ENCODE measurements at regions not wholly inside any gene's neighbourhood (a gene's known extent, or its start where the extent isn't known, plus 50 kb on each side); places are given as distances from the start of the nearest gene placed in this dataset.

DNA sequence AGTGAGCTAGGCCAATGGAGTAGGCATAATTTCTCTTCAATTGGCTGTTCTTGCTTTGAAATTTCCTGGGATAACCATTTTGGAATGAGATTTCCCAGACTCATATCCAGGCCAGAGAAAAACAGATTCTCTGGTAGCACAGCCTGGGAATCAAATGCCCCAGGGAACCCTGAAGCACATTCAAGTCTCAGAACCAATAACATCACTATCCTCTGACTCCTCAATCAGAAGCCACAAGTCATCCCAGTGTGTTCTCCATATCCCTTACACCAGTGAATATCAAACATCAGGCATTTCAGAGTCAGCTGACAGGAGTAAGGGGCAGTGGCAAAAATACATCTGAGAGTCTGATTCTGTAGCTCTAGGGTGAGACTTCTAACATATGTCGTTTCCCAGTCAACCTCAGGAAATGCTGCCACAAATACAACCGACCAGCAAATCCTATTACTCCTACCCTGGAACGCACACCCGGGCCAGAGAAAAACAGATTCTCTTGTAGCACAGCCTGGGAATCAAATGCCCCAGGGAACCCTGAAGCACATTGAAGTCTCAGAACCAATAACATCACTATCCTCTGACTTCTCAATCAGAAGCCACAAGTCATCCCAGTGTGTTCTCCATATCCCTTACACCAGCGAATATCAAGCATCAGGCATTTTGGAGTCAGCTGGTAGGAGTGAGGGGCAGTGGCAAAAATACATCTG is 537.7 kb upstream of the NMUR2 start:
- Histone ChIP-seq H3K27me3 (no peaks in the 10 kb centered on the region), H3K27ac (no peak overlapping the region), H3K9me3 (no peaks in the 10 kb centered on the region), H3K4me1 (no peaks in the 10 kb centered on the region), H3K4me3 (no peak overlapping the region), H3K36me3 (no peaks in the 10 kb centered on the region)
- WGBS, 2 donors (ENCODE audit: low coverage in 1 of 2), result 60 to 76% methylated on average over 3 to 5 of the region's 5 CpGs
- in situ Hi-C loops (cut with MboI; ENCODE audit: low pct_ligation_motif_present in 1 of 4, low pct_unique_long_range_greater_than_20kb in 1 of 4, low sequenced_read_pairs in 3 of 4) (no loop called here), intact Hi-C loops (cut with DNase I; ENCODE audit: low total_unique reads) (no loop called here)
- no peak for TF ChIP-seq POLR2AphosphoS5 (IDR thresholded peaks at IDR 0.05)
- TF ChIP-seq EP300 (IDR thresholded peaks at IDR 0.05; ENCODE audit: low read depth), result no peak
- DNase-seq, result no peak

- Histone ChIP-seq H3K4me3 (no peak overlapping the region), H3K9me3 (no peaks in the 10 kb centered on the region), H3K36me3 (no peaks in the 10 kb centered on the region), H3K27ac (no peak overlapping the region), H3K27me3 (no peaks in the 10 kb centered on the region), H3K4me1 (no peaks in the 10 kb centered on the region)
- in situ Hi-C loops (cut with MboI; ENCODE audit: low pct_ligation_motif_present in 1 of 4, low pct_unique_long_range_greater_than_20kb in 1 of 4, low sequenced_read_pairs in 3 of 4), result no loop called here
- intact Hi-C loops (cut with DNase I; ENCODE audit: low total_unique reads), result no loop called here
- TF ChIP-seq, protein P1, sequence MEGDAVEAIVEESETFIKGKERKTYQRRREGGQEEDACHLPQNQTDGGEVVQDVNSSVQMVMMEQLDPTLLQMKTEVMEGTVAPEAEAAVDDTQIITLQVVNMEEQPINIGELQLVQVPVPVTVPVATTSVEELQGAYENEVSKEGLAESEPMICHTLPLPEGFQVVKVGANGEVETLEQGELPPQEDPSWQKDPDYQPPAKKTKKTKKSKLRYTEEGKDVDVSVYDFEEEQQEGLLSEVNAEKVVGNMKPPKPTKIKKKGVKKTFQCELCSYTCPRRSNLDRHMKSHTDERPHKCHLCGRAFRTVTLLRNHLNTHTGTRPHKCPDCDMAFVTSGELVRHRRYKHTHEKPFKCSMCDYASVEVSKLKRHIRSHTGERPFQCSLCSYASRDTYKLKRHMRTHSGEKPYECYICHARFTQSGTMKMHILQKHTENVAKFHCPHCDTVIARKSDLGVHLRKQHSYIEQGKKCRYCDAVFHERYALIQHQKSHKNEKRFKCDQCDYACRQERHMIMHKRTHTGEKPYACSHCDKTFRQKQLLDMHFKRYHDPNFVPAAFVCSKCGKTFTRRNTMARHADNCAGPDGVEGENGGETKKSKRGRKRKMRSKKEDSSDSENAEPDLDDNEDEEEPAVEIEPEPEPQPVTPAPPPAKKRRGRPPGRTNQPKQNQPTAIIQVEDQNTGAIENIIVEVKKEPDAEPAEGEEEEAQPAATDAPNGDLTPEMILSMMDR (IDR thresholded peaks at IDR 0.05), result no peak
- TF ChIP-seq EP300 (IDR thresholded peaks at IDR 0.05; ENCODE audit: low read depth) (no peak), POLR2AphosphoS5 (IDR thresholded peaks at IDR 0.05) (no peak), POLR2A (IDR thresholded peaks at IDR 0.05) (no peak)
- 77 to 87% methylated on average over 8 of the region's 8 CpGs for WGBS, 2 donors (ENCODE audit: low coverage in 1 of 2)
- DNase-seq, result no peak
Observed at GRCh38 chr5:152953788-152954483, 536.5 kb upstream of the GRIA1 start.

DNA sequence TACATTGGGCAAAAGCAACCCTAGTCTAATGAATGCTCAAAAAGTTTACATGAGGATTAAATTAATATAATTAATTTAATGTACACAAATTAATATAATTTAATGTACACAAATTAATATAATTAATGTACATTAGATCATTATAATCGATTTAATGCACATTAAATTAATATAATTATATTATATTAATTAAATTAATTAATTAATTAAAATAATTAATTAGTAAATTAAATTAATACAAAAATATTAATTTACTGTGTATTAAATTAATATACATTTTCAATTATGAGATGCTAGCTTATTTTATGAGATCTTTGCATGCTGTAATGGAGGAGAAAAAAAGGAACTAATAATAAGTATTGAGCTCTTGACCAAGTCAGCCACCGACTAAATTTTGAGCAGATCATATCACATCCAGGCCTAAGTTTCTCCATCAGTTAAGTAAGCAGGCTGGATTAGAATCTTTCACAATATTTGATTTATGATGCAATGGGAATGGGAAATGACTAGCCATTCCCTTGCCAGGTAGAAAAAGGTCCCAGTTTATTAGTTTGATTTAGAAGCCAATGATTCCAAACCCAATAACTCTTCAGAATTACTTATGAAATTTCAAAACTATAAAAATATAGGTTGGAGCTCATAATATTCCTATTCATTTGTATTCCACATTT is 533.4 kb upstream of the GRIA1 start:
- Histone ChIP-seq H3K36me3 (no peaks in the 10 kb centered on the region), H3K9me3 (no peaks in the 10 kb centered on the region), H3K27ac (no peak overlapping the region), H3K4me3 (no peak overlapping the region), H3K27me3 (no peaks in the 10 kb centered on the region), H3K4me1 (no peaks in the 10 kb centered on the region)
- in situ Hi-C loops (cut with MboI; ENCODE audit: low pct_ligation_motif_present in 1 of 4, low pct_unique_long_range_greater_than_20kb in 1 of 4, low sequenced_read_pairs in 3 of 4) (no loop called here), intact Hi-C loops (cut with DNase I; ENCODE audit: low total_unique reads) (no loop called here)
- WGBS, 2 donors (ENCODE audit: low coverage in 1 of 2), result 65 to 100% methylated on average over 1 to 2 of the region's 2 CpGs
- TF ChIP-seq POLR2AphosphoS5 (IDR thresholded peaks at IDR 0.05) (no peak), EP300 (IDR thresholded peaks at IDR 0.05; ENCODE audit: low read depth) (no peak), POLR2A (IDR thresholded peaks at IDR 0.05) (no peak)
- TF ChIP-seq, protein P1 (IDR thresholded peaks at IDR 0.05), result no peak
- no peak for DNase-seq

GRCh38 chr5:152978141-152978835 is 512.2 kb upstream of the GRIA1 start:
- Histone ChIP-seq H3K4me1 (no peaks in the 10 kb centered on the region), H3K27me3 (no peaks in the 10 kb centered on the region), H3K4me3 (no peak overlapping the region), H3K36me3 (no peaks in the 10 kb centered on the region), H3K9me3 (peaks cover 0 to 5% of the 10 kb centered on the region in 2 donors), H3K27ac (no peak overlapping the region)
- DNase-seq, result no peak
- TF ChIP-seq EP300 (IDR thresholded peaks at IDR 0.05; ENCODE audit: low read depth), result no peak
- TF ChIP-seq POLR2A (IDR thresholded peaks at IDR 0.05), result no peak
- TF ChIP-seq POLR2AphosphoS5 (IDR thresholded peaks at IDR 0.05), result no peak
- TF ChIP-seq, protein P1 (IDR thresholded peaks at IDR 0.05), result no peak
- intact Hi-C loops (cut with DNase I; ENCODE audit: low total_unique reads) (no loop called here), in situ Hi-C loops (cut with MboI; ENCODE audit: low pct_ligation_motif_present in 1 of 4, low pct_unique_long_range_greater_than_20kb in 1 of 4, low sequenced_read_pairs in 3 of 4) (no loop called here)
- WGBS, 2 donors (ENCODE audit: low coverage in 1 of 2), result 60 to 62% methylated on average over 1 of the region's 1 CpG
